Liver (tissue), 7 donors: ENCODE measurements at regions not wholly inside any gene's neighbourhood (a gene's known extent, or its start where the extent isn't known, plus 50 kb on each side); places are given as distances from the start of the nearest gene placed in this dataset.

Experiments
- DNase-seq: peaks from one replicate; pipeline ENCODE4 v3.0.0-alpha.2; 2017; ENCODE audit warnings: low spot score
- H3K27ac ChIP-seq, 2 donors: one replicate each; pipeline ENCODE4 v1.7.0; 2013; ENCODE audit warnings: inconsistent platforms in 2 of 2, low read length in 2 of 2, control low read depth in 1 of 2, low read depth in 1 of 2, mild to moderate bottlenecking in 1 of 2
- H3K27me3 ChIP-seq, 4 donors: one replicate each; pipeline versions ENCODE4 v1.6.1 to v1.7.0; 2013; ENCODE audit warnings: low read length in 3 of 4, inconsistent platforms in 1 of 4, mild to moderate bottlenecking in 1 of 4, moderate library complexity in 1 of 4; ENCODE audit not compliant: control insufficient read depth in 4 of 4, insufficient read depth in 4 of 4
- H3K36me3 ChIP-seq, 4 donors: one replicate each; pipeline versions ENCODE4 v1.6.1 to v1.7.0; 2013; ENCODE audit warnings: low read length in 3 of 4, mild to moderate bottlenecking in 3 of 4, low read depth in 1 of 4, moderate library complexity in 1 of 4; ENCODE audit not compliant: control insufficient read depth in 4 of 4, insufficient read depth in 3 of 4
- H3K4me1 ChIP-seq, 4 donors: one replicate each; pipeline versions ENCODE4 v1.6.1 to v1.7.0; 2013; ENCODE audit warnings: low read length in 3 of 4, mild to moderate bottlenecking in 3 of 4, moderate library complexity in 1 of 4; ENCODE audit not compliant: control insufficient read depth in 4 of 4, insufficient read depth in 4 of 4
- H3K4me3 ChIP-seq, 3 donors: one replicate each; pipeline versions ENCODE4 v1.6.1 to v1.7.0; 2013; ENCODE audit warnings: low read length in 3 of 3, control low read depth in 1 of 3, low read depth in 1 of 3, mild to moderate bottlenecking in 1 of 3
- H3K9ac ChIP-seq, 2 donors: one replicate each; pipeline ENCODE4 v1.7.0; 2013; ENCODE audit warnings: low read length in 2 of 2, mild to moderate bottlenecking in 2 of 2, moderate library complexity in 2 of 2, control low read depth in 1 of 2, low read depth in 1 of 2
- H3K9me3 ChIP-seq, 4 donors: one replicate each; pipeline versions ENCODE4 v1.6.1 to v1.7.0; 2013; ENCODE audit warnings: low read length in 3 of 4; ENCODE audit not compliant: control insufficient read depth in 4 of 4
- EGR1 ChIP-seq, 2 donors: IDR thresholded peaks; 2 replicates each; pipeline ENCODE4 v1.6.1; 2016 to 2018; ENCODE audit warnings: antibody characterized with exemption in 2 of 2, low read depth in 2 of 2
- FOXA1 ChIP-seq: IDR thresholded peaks from 2 replicates; pipeline ENCODE4 v1.6.1; 2016; ENCODE audit warnings: antibody characterized with exemption
- FOXA2 ChIP-seq: IDR thresholded peaks from 2 replicates; pipeline ENCODE4 v1.6.1; 2016; ENCODE audit warnings: antibody characterized with exemption
- GABPA ChIP-seq, 2 donors: IDR thresholded peaks in 1 of 2; conservative IDR thresholded peaks in 1 of 2; 2 replicates each; pipeline ENCODE4 v1.6.1; 2016; ENCODE audit warnings: antibody characterized with exemption in 2 of 2, mild to moderate bottlenecking in 1 of 2, moderate library complexity in 1 of 2
- HNF4A ChIP-seq, 2 donors: conservative IDR thresholded peaks; 2 replicates each; pipeline ENCODE4 v1.6.1; 2016; ENCODE audit warnings: antibody characterized with exemption in 2 of 2, mild to moderate bottlenecking in 2 of 2
- HNF4G ChIP-seq: IDR thresholded peaks from 2 replicates; pipeline ENCODE4 v1.6.1; 2016; ENCODE audit warnings: antibody characterized with exemption
- NR2F2 ChIP-seq: IDR thresholded peaks from 2 replicates; pipeline ENCODE4 v1.6.1; 2016; ENCODE audit warnings: antibody characterized with exemption
- RAD21 ChIP-seq, 2 donors: IDR thresholded peaks; 2 replicates each; pipeline ENCODE4 v1.6.1; 2016; ENCODE audit warnings: antibody characterized with exemption in 2 of 2, mild to moderate bottlenecking in 2 of 2
- RXRA ChIP-seq, 2 donors: IDR thresholded peaks; 2 replicates each; pipeline ENCODE4 v1.6.1; 2017 to 2018; ENCODE audit warnings: antibody characterized with exemption in 2 of 2, mild to moderate bottlenecking in 1 of 2
- SP1 ChIP-seq: IDR thresholded peaks from 2 replicates; pipeline ENCODE4 v1.6.1; 2018; ENCODE audit warnings: antibody characterized with exemption, mild to moderate bottlenecking
- YY1 ChIP-seq: IDR thresholded peaks from 2 replicates; pipeline ENCODE4 v1.6.1; 2016; ENCODE audit warnings: antibody characterized with exemption, mild to moderate bottlenecking
- WGBS: extraction: QIAGEN DNeasy Blood & Tissue Kit; methylation state at CpG from one replicate; pipeline ENCODE4 v1.1.7; 2013; 5-methylcytosine and 5-hydroxymethylcytosine counted together
- TF ChIP-seq, protein P1 (sequence below): IDR thresholded peaks from 2 replicates; pipeline ENCODE4 v1.6.1; 2016; ENCODE audit warnings: antibody characterized with exemption, mild to moderate bottlenecking
- TF ChIP-seq, protein P2 (sequence below): IDR thresholded peaks from 2 replicates; pipeline ENCODE4 v1.6.1; 2016; ENCODE audit warnings: antibody characterized with exemption
- TF ChIP-seq, protein P3 (sequence below): IDR thresholded peaks from 2 replicates; pipeline ENCODE4 v1.6.1; 2016; ENCODE audit warnings: antibody characterized with exemption
- TF ChIP-seq, protein P4 (sequence below): IDR thresholded peaks from 2 replicates; pipeline ENCODE4 v1.6.1; 2016; ENCODE audit warnings: antibody characterized with exemption
- donor health status: healthy.
- donor health status: healthy.
- donor health status: healthy.
- donor health status: healthy.

DNA sequence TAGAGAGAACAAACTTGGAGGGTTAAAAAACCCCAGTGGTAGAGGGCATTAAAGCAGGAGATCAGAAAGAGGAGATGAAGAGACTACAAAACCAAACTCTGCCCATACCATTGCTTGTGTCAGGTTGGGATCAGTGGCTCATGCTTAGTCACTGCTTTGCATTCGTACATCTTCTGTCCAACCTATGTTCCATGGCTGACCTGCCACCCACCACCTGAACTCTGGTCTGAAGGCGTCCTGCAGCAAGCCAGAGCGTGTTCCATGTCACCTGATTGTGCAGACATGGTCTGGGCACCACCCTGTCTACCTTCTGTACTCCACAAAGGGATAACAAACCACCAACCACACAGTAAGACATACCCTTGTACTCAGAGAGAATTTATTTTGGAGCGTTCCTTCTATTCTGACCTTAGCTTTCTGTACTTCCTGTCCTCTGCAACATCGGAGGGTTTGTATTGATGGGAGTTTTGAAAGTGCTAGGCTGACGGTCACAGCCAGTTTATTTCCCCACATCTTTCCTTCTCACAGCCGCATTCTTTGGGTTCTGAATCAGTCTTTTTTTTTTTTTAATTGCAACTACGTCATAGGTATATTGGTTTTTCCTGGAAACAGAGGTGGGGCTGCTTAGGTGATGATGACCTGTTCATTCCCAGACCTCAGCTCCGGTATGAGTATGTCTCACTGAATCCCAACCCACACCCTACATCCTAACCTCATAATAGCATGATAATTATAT lies 88.3 kb downstream of the SOWAHC start:
- Histone ChIP-seq H3K9me3 (no peaks in the 10 kb centered on the region), H3K27ac (peak overlapping the region; percentile 0 to 33), H3K27me3 (no peaks in the 10 kb centered on the region), H3K36me3 (no peaks in the 10 kb centered on the region), H3K4me3 (no peak overlapping the region), H3K4me1 (peaks cover 0 to 4% (median 2%) of the 10 kb centered on the region in 4 donors), H3K9ac (no peak overlapping the region)
- TF ChIP-seq RXRA (IDR thresholded peaks at IDR 0.05) (peak in 1 of 2 donors; percentile 14), HNF4A (conservative IDR thresholded peaks at IDR 0.05) (peak in 1 of 2 donors; percentile 19)
- TF ChIP-seq, protein P1, sequence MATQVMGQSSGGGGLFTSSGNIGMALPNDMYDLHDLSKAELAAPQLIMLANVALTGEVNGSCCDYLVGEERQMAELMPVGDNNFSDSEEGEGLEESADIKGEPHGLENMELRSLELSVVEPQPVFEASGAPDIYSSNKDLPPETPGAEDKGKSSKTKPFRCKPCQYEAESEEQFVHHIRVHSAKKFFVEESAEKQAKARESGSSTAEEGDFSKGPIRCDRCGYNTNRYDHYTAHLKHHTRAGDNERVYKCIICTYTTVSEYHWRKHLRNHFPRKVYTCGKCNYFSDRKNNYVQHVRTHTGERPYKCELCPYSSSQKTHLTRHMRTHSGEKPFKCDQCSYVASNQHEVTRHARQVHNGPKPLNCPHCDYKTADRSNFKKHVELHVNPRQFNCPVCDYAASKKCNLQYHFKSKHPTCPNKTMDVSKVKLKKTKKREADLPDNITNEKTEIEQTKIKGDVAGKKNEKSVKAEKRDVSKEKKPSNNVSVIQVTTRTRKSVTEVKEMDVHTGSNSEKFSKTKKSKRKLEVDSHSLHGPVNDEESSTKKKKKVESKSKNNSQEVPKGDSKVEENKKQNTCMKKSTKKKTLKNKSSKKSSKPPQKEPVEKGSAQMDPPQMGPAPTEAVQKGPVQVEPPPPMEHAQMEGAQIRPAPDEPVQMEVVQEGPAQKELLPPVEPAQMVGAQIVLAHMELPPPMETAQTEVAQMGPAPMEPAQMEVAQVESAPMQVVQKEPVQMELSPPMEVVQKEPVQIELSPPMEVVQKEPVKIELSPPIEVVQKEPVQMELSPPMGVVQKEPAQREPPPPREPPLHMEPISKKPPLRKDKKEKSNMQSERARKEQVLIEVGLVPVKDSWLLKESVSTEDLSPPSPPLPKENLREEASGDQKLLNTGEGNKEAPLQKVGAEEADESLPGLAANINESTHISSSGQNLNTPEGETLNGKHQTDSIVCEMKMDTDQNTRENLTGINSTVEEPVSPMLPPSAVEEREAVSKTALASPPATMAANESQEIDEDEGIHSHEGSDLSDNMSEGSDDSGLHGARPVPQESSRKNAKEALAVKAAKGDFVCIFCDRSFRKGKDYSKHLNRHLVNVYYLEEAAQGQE = no peak
- DNase-seq = no peak
- 52% methylated on average over 9 of the region's 9 CpGs for WGBS

DNA sequence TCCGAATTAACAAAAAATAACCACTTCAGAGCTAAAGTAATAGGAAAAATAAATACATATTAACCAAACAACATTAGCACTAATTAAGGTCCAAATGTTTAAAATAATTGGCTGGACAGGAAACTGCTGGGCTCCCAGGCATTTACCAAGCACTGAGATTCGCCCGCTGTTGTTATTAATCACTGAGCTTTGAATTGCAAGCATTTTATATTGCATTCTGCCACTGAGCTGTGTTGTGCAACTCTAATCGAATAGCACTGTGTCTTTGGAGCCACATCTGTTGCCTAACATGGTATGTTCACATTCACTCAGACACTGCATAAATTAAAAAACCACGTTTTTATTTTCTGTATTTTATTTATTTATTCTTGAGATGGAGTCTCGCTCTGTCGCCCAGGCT lies 88.9 kb downstream of the SOWAHC start:
- H3K9me3 ChIP-seq = no peaks in the 10 kb centered on the region
- no peak overlapping the region for H3K9ac ChIP-seq
- H3K4me3 ChIP-seq = no peak overlapping the region
- DNase-seq = no peak
- H3K36me3 ChIP-seq = no peaks in the 10 kb centered on the region
- H3K4me1 ChIP-seq = peaks cover 0 to 4% (median 2%) of the 10 kb centered on the region in 4 donors
- WGBS = 56% methylated on average over 7 of the region's 7 CpGs
- no peaks in the 10 kb centered on the region for H3K27me3 ChIP-seq
- no peak overlapping the region for H3K27ac ChIP-seq
- TF ChIP-seq YY1 (peak; percentile 38), RAD21 (IDR thresholded peaks at IDR 0.05) (peak in 1 of 2 donors; percentile 14), HNF4A (conservative IDR thresholded peaks at IDR 0.05) (peak in 1 of 2 donors; percentile 31), FOXA2 (peak; percentile 8), NR2F2 (no peak), SP1 (no peak)
- TF ChIP-seq, protein P2, sequence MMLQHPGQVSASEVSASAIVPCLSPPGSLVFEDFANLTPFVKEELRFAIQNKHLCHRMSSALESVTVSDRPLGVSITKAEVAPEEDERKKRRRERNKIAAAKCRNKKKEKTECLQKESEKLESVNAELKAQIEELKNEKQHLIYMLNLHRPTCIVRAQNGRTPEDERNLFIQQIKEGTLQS = no peak
- TF ChIP-seq, protein P3, sequence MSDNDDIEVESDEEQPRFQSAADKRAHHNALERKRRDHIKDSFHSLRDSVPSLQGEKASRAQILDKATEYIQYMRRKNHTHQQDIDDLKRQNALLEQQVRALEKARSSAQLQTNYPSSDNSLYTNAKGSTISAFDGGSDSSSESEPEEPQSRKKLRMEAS = no peak

DNA sequence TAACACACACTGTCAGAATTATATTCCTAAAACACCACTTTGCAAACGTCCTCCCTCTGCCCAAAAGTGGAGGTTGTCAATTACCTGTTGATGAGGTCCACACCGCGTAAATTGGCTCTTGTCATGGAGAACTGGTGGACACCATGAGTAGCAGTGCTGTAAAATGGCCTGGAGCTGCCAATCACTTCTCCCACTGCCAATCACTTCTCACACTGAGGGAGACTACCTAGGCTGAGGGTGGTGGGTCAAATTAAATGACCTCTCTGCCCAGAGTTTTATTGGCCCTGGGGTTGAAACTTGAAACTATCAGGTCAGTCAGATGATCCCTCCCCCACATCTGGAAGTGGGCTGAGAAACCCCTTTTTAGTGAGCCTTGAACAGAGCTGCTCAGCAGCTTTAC lies 89.6 kb downstream of the SOWAHC start:
- DNase-seq = no peak
- H3K4me1 ChIP-seq = peaks cover 0 to 4% (median 2%) of the 10 kb centered on the region in 4 donors
- no peaks in the 10 kb centered on the region for H3K9me3 ChIP-seq
- H3K27me3 ChIP-seq = no peaks in the 10 kb centered on the region
- H3K9ac ChIP-seq = no peak overlapping the region
- H3K36me3 ChIP-seq = no peaks in the 10 kb centered on the region
- H3K4me3 ChIP-seq = no peak overlapping the region
- WGBS = 93% methylated on average over 3 of the region's 3 CpGs
- H3K27ac ChIP-seq = no peak overlapping the region
- TF ChIP-seq FOXA1 (no peak), RXRA (IDR thresholded peaks at IDR 0.05) (no peak), HNF4G (no peak), RAD21 (IDR thresholded peaks at IDR 0.05) (no peak), EGR1 (IDR thresholded peaks at IDR 0.05; ENCODE audit: low read depth in 2 of 2) (no peak), YY1 (no peak), SP1 (no peak), NR2F2 (no peak), GABPA (IDR thresholded peaks at IDR 0.05 in 1 of 2, conservative IDR thresholded peaks at IDR 0.05 in 1 of 2) (no peak)
- TF ChIP-seq, protein P2 = no peak
- TF ChIP-seq, protein P3 = no peak
- TF ChIP-seq, protein P4, sequence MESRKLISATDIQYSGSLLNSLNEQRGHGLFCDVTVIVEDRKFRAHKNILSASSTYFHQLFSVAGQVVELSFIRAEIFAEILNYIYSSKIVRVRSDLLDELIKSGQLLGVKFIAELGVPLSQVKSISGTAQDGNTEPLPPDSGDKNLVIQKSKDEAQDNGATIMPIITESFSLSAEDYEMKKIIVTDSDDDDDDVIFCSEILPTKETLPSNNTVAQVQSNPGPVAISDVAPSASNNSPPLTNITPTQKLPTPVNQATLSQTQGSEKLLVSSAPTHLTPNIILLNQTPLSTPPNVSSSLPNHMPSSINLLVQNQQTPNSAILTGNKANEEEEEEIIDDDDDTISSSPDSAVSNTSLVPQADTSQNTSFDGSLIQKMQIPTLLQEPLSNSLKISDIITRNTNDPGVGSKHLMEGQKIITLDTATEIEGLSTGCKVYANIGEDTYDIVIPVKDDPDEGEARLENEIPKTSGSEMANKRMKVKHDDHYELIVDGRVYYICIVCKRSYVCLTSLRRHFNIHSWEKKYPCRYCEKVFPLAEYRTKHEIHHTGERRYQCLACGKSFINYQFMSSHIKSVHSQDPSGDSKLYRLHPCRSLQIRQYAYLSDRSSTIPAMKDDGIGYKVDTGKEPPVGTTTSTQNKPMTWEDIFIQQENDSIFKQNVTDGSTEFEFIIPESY = no peak
